Fibroblast of skin of left biceps (primary cell): ENCODE measurements at regions not wholly inside any gene's neighbourhood (a gene's known extent, or its start where the extent isn't known, plus 50 kb on each side); places are given as distances from the start of the nearest gene placed in this dataset.
"Not testable (repeated sequence)": the region's sequence is repeated elsewhere in the genome, so short reads cannot be mapped to it uniquely, and the experiment has no call there.

Source experiments
- DNase-seq, 2 experiments: peaks; one replicate each; pipeline ENCODE4 v3.0.0-alpha.2; 2013; ENCODE audit warnings: low read depth in 2 of 2

- no peak for DNase-seq
Observed at GRCh38 chr21:33121715-33122475, 52.0 kb downstream of the OLIG1 start.

GRCh38 chr21:33122507-33122906 lies 52.6 kb downstream of the OLIG1 start:
- no peak for DNase-seq

GRCh38 chr21:33123374-33124123 lies 53.6 kb downstream of the OLIG1 start:
- no peak for DNase-seq

- DNase-seq, result no peak
Observed at GRCh38 chr21:33124889-33125288, 54.9 kb downstream of the OLIG1 start.

- DNase-seq, result no peak
Observed at GRCh38 chr21:33125680-33126375, 55.9 kb downstream of the OLIG1 start.

GRCh38 chr21:33126569-33126968 lies 56.6 kb downstream of the OLIG1 start:
- no peak for DNase-seq

GRCh38 chr21:33127154-33127867 lies 57.4 kb downstream of the OLIG1 start:
- peak; percentile 21 to 24 for DNase-seq

- no peak for DNase-seq
Observed at GRCh38 chr21:33127868-33128242, 57.9 kb downstream of the OLIG1 start.

- DNase-seq, result no peak
Observed at GRCh38 chr21:33128538-33128937, 58.6 kb downstream of the OLIG1 start.

- no peak for DNase-seq
Observed at GRCh38 chr21:33132054-33132453, 62.1 kb downstream of the OLIG1 start.

- no peak for DNase-seq
Observed at GRCh38 chr21:33133892-33134291, 64.0 kb downstream of the OLIG1 start.

- no peak for DNase-seq
Observed at GRCh38 chr21:33135925-33136324, 66.0 kb downstream of the OLIG1 start.

GRCh38 chr21:33136847-33137502 lies 67.0 kb downstream of the OLIG1 start:
- DNase-seq, result no peak

GRCh38 chr21:33139084-33139483 lies 69.1 kb downstream of the OLIG1 start:
- no peak for DNase-seq

GRCh38 chr21:33140288-33140687 lies 70.3 kb downstream of the OLIG1 start:
- DNase-seq, result no peak

GRCh38 chr21:33146467-33146866 lies 76.5 kb downstream of the OLIG1 start:
- DNase-seq, result no peak

- no peak for DNase-seq
Observed at GRCh38 chr21:33149181-33149580, 79.2 kb downstream of the OLIG1 start.

GRCh38 chr21:33150968-33151367 lies 78.8 kb upstream of the IFNAR2 start:
- not testable (repeated sequence) for DNase-seq

- DNase-seq, result no peak
Observed at GRCh38 chr21:33151941-33152731, 77.6 kb upstream of the IFNAR2 start.

- DNase-seq, result no peak
Observed at GRCh38 chr21:33152732-33153130, 77.0 kb upstream of the IFNAR2 start.

- DNase-seq, result no peak
Observed at GRCh38 chr21:33155005-33155404, 74.7 kb upstream of the IFNAR2 start.
